22Rv1 (cell line): ENCODE measurements at regions not wholly inside any gene's neighbourhood (a gene's known extent, or its start where the extent isn't known, plus 50 kb on each side); places are given as distances from the start of the nearest gene placed in this dataset.

Experiments
- H3K27ac ChIP-seq: fragments of 450-650 bp; 2 replicates; pipeline ENCODE4 v1.5.1; 2017
- CTCF ChIP-seq: fragments of 450-650 bp; IDR thresholded peaks from 2 replicates; pipeline ENCODE4 v1.5.1; 2017; ENCODE audit warnings: mild to moderate bottlenecking
- ZFX ChIP-seq: fragments of 450-650 bp; IDR thresholded peaks from 2 replicates; pipeline ENCODE4 v1.6.1; 2017; ENCODE audit warnings: antibody characterized with exemption, borderline replicate concordance

GRCh38 chr4:18686338-18687037 lies 664.9 kb upstream of the LCORL start:
- H3K27ac ChIP-seq: no peak overlapping the region
- no peak for TF ChIP-seq CTCF
- no peak for TF ChIP-seq ZFX

- TF ChIP-seq ZFX: no peak
- no peak for TF ChIP-seq CTCF
- no peak overlapping the region for H3K27ac ChIP-seq
Observed at GRCh38 chr4:18684932-18685331, 663.4 kb upstream of the LCORL start.

- H3K27ac ChIP-seq: no peak overlapping the region
- no peak for TF ChIP-seq CTCF
- TF ChIP-seq ZFX: no peak
Observed at GRCh38 chr4:18676526-18676915, 655.0 kb upstream of the LCORL start.

- no peak overlapping the region for H3K27ac ChIP-seq
- TF ChIP-seq ZFX: no peak
- TF ChIP-seq CTCF: no peak
Observed at GRCh38 chr4:18675586-18676525, 654.3 kb upstream of the LCORL start.

- TF ChIP-seq CTCF (no peak), ZFX (no peak)
- no peak overlapping the region for H3K27ac ChIP-seq
Observed at GRCh38 chr4:18670034-18670433, 648.5 kb upstream of the LCORL start.

GRCh38 chr4:18669390-18669789 lies 647.8 kb upstream of the LCORL start:
- no peak overlapping the region for H3K27ac ChIP-seq
- no peak for TF ChIP-seq ZFX
- no peak for TF ChIP-seq CTCF

GRCh38 chr4:18666322-18666721 lies 644.8 kb upstream of the LCORL start:
- no peak for TF ChIP-seq CTCF
- H3K27ac ChIP-seq: no peak overlapping the region
